GM18519 (cell line): ENCODE measurements at regions not wholly inside any gene's neighbourhood (a gene's known extent, or its start where the extent isn't known, plus 50 kb on each side); places are given as distances from the start of the nearest gene placed in this dataset.

Experiments
- ATAC-seq: cut with Tn5 transposase; IDR thresholded peaks from one replicate; pipeline ENCODE4 v1.9.1; 2021; ENCODE audit warnings: mild to moderate bottlenecking, moderate library complexity; ENCODE audit not compliant: unreplicated experiment, low FRiP score

DNA sequence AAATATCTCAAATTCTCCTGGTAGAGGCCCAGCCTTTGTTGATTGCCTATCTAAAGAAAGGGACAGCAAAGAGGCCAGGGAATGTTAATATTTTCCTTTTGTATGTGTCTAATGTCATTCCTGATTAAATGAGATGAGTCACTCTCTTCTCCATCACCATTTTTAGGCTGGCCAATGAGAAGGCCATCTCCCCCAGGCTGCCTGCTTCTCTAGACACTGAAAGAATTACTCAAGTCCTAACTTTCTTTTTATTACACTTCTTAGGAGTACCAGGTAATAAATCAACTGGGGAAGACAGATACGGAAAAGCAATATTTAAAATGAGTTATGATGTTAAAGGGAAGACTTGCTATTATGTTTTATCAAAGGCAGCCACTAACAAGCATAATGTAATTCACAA, 259.2 kb upstream of the SORL1-AS1 start:
- no peak for ATAC-seq

DNA sequence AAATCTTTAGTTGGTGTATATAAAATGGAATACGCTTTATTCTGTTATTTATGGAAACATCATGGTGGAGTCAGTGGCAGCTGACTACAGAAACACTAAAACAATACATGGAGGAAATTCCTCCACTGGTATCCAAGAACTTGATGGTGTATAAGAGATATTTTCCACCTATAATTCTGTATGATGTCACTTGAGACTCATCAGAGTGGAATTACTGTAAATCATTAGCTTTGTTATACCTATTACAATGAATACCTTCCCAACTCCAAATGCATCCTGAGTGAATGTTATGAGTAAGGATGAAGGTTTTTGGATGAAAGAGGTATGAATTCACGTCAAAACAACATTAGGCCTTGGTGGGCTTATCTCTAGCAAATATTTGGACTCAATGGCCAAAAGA, 258.5 kb upstream of the SORL1-AS1 start:
- no peak for ATAC-seq

DNA sequence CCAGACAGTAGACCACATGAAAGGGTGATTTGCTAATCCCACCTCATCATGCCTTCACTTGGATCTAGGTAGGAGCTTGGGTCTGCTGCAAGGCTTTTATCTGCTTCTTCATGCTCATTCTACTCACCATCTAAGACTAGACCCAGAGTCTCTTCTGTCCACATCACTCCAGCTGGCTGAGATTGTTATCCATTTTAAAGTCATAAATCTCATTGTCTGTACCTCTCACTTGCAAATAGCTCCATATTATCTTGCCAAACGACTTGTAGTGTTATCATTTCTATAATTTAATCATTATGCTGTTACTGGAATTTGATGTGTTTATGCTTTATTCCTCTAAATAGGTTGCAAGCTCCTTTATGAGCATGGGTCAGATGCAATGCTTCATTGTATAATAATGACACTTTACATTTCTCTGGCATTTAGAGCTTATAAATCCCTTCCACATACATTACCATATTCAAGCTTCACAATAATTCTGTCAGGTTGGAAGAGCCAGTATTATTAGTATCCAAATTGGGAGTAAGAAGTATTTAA, 254.2 kb upstream of the SORL1-AS1 start:
- no peak for ATAC-seq

DNA sequence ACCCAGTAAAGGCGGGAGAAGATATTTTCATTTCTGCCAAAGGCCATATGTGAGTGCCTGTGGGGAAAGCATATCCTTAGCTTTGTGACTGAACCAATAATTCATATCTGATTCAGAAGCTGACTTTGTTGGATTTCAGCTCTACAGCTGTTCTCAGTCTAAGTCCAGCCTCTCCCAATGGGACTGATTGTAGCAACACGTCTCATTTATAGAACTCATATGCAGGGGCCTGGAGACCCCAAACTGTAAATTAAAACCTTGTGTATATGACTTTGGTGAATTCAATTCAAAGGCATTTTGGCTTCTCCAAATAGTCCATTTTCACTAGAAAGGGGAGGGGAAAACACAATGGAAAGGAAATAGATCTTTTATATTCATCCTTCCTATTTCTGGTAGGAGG, 250.4 kb upstream of the SORL1-AS1 start:
- ATAC-seq: no peak

DNA sequence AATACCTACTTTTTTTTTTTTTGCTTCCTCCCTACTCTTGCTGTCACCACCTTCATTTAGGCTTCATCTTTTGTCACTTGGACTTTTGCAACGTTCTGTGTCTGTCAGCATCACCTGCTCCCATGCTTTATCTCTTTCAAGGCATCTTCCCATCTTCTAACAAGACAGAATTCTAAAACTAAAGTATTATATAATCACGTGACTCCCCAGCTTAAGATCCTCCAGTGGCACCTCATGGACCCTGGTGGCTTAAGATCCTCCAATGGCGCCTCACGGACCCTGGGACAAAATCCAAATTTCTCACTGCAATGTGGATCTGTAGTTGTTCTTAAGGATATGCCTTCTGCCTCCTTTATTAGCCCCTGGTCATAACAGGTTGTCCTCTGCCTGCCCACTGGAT, 248.2 kb upstream of the SORL1-AS1 start:
- ATAC-seq: no peak

DNA sequence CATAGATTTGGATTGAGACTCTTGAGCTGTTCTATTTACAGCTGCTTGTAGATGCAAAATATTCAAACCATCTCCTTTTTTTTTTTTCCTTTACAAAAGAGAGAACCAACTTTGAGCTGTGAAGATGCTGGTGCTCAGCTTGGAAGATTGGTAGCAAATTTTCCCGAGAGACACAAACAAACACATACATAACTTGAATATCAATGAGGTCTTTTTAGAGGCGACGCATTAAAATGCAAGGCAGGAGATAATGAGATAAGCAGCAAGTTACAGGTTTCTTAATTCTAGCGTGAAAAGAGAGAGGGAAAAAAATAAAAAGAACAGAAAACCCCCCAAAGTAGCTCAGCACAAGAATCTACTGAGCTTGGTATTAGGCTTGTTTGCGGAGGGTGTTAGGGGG, 247.0 kb upstream of the SORL1-AS1 start:
- ATAC-seq: no peak

DNA sequence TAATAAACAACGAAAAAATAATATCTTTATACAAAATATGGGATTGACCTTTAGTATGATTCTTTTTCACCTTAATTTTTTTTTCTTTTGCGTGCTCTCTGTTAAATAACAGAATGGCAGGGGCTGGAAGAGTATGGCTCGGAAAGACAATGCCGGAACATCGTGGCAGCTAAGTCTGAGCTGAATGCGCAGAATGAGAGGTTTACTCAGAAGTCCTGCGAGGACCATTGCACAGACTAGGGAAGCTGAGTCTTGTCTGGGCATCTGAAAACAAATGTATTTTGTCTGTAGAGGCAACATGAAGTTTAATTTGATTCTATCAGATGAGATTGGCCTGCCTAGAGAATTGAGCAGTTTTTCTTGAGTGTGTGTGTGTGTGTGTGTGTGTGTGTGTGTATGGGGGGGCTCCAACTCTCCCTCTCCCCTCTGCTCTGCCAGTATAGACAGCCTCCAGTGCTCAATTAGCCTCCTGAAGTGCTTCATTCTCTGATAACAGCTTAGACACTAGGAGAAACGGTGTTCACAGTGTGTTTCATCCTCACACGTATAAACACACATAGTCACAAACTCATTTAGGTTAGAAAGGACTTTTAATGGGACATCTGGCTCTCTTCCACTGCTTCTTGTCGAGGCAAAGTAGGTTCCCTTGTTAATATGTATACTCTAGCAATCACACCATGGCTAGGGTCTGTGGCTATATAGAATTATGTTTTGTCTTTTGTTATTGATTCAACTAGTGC, 244.3 kb upstream of the SORL1-AS1 start:
- ATAC-seq: no peak

DNA sequence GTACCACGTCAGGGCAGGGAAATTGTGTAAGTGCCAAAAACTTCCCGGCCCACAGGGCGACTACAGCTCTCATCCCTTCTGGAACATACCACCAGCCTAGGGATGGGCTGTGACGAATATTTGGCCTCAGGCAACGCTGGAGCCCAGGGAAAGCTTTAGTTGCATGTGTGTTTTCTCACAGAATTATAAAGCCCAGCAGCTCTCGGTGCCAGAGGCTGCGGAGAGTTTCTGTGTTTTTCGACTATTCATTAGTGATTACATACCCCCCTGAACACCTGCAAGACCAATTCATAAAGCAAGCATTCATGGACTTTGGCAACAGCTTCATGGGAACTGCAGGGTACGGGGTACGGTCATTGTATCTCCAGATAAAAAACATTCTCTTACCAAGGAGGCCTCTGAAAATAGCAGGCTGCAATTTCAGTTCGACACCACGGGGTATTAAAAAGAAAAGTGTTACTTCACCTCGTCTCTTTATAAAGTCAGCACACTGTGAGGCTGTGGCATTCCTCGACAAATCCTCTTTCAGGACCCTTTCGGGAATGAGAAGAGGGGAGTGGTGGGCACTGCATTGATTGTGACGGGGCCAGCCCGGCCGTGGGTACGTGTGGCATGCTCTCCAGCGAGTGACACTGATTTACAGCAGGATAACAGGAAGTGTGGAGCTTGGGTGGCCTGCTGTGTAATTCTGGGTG, 243.6 kb upstream of the SORL1-AS1 start:
- no peak for ATAC-seq

DNA sequence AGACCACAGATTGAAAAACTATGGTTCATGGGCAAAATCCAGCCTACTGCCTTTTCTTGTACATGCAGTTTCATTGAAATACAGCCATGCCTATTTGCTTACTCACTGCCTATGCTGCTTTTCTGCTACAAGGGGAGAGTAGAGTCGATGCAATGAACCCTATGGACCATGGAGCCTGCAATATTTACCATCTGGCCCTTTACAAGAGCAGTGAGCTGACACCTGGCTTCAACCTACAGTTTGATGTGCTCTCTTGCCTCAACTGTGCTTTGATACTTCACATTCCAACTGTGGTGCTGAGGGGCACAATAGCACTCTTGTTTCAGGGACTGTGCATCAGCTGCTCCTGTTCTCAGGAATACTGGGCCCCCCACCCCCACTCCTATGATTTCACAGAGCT, 239.5 kb upstream of the SORL1-AS1 start:
- no peak for ATAC-seq

DNA sequence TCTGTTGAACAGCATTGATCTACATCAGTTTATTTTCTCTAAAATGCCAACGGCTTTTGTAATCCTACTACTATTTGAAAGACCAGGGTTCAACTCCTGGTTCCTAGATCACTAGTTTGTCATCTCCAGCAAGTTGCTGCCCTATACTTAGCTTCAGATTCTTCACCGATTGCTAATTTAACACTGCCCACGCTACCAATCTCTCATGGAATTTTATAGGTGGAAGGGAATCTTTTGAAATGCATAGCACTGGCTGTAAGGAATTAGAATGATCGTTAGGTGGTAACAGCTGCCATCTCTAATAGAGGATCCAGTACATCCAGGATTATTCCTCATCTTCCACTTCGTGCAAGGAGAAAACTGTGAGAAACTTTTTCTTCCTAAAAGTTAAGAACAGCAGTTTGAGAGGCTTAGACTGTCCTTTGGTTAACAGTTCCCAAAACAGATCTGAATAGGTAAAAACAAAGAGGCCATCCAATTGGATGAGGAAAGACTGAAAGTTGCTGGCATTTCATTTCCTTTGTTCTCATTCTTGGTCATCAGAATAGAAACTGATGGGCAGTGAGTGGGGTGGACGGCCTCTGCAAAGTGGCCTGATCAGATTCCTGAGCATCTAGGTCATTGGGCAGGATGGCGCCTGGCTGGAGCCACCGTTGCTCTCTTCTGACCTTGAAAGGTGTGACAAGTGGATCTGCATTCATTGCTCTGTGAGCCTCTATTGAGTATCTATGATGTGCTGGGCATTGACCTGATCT, 236.3 kb upstream of the SORL1-AS1 start:
- ATAC-seq: no peak

DNA sequence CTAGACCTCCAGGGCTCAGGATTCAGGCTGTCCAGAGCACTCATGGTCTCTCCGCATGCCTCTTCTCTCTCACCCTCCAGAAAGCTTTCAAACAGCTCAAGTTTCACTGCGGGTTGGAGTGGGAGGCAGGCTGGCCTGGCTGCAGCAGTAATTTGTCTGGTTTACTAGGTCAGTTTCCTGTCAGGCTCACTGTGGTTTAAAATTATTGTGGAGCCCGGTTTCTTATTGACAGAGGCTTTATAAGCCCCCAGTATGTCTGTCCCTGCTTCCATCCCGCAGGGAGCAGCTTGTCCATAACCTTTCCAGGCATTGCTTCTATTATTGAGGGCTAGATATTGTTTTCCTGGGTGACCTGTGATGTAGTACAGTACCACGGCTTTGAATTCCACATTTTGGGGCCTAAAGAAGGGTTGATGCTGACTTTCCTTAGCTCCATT, 235.3 kb upstream of the SORL1-AS1 start:
- no peak for ATAC-seq

DNA sequence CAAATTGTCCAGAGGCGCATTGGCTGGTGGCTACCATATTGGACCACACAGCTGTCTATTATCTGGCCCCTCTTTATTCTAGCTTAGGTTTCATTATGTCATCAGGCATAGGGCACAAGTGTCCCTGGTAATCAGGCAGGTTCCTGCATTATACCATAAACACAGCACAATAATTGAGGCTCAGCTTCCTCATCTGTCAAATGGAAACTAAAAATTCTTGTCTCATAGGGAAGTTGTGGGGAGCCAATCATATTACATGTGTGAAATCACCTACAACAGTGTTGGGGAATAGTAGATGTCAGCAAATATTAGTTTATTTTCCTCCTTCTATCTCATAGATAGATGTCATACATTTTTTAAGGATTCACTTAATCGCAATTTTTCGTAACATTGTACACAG, 231.0 kb upstream of the SORL1-AS1 start:
- ATAC-seq: no peak
